Breast epithelium (tissue), 4 donors: ENCODE measurements at regions not wholly inside any gene's neighbourhood (a gene's known extent, or its start where the extent isn't known, plus 50 kb on each side); places are given as distances from the start of the nearest gene placed in this dataset.

Experiments used
- DNase-seq, 2 donors: peaks; one replicate each; pipeline ENCODE4 v3.0.0-alpha.2; 2019; ENCODE audit warnings: low spot score in 2 of 2
- H3K27ac ChIP-seq, 2 donors: fragments of 200-600 bp; sonication (generic) in 1 of 2; one replicate each; pipeline ENCODE4 v1.5.1; 2016 to 2019; ENCODE audit warnings: mild to moderate bottlenecking in 1 of 2
- H3K27me3 ChIP-seq, 2 donors: fragments of 200-600 bp; sonication (generic) in 1 of 2; one replicate each; pipeline versions ENCODE4 v1.5.1 to v1.6.0; 2017 to 2019; ENCODE audit warnings: control low read depth in 1 of 2, mild to moderate bottlenecking in 1 of 2
- H3K36me3 ChIP-seq: fragments of 200-600 bp; one replicate; pipeline ENCODE4 v1.5.1; 2019
- H3K4me1 ChIP-seq, 2 donors: fragments of 200-600 bp; sonication (generic); one replicate each; pipeline ENCODE4 v1.5.1; 2016 to 2019; ENCODE audit warnings: control low read depth in 1 of 2
- H3K4me3 ChIP-seq, 3 donors: fragments of 200-600 bp; sonication (generic); 1 replicate in 2 of 3; 2 replicates in 1 of 3; pipeline ENCODE4 v1.5.1; 2016 to 2019; ENCODE audit warnings: mild to moderate bottlenecking in 3 of 3, moderate library complexity in 2 of 3
- H3K9me3 ChIP-seq, 2 donors: fragments of 200-600 bp; sonication (generic) in 1 of 2; one replicate each; pipeline ENCODE4 v1.5.1; 2016 to 2019; ENCODE audit warnings: control low read depth in 1 of 2
- CTCF ChIP-seq, 3 donors: fragments of 450-650 bp; IDR thresholded peaks; one replicate each; pipeline ENCODE4 v1.5.1; 2016 to 2017; ENCODE audit warnings: antibody characterized with exemption in 3 of 3, mild to moderate bottlenecking in 3 of 3, moderate library complexity in 3 of 3
- POLR2A ChIP-seq: fragments of 450-650 bp; IDR thresholded peaks from one replicate; pipeline ENCODE4 v1.6.1; 2016; ENCODE audit warnings: antibody characterized with exemption, mild to moderate bottlenecking, moderate library complexity
- POLR2AphosphoS5 ChIP-seq, 3 donors: sonication (generic); formaldehyde crosslinking; IDR thresholded peaks; one replicate each; pipeline ENCODE4 v1.6.1; 2017; ENCODE audit warnings: antibody characterized with exemption in 3 of 3
- intact Hi-C: fragments of 100-400 bp; cut with DNase I; formaldehyde crosslinking; loops from one replicate; pipeline ENCODE4 v1.15.1; 2023; ENCODE audit warnings: low total_unique reads

- no peak for TF ChIP-seq CTCF (IDR thresholded peaks at IDR 0.05)
- TF ChIP-seq POLR2AphosphoS5 (IDR thresholded peaks at IDR 0.05): no peak
- TF ChIP-seq POLR2A: no peak
- Histone ChIP-seq H3K9me3 (no peaks in the 10 kb centered on the region), H3K27me3 (no peaks in the 10 kb centered on the region), H3K4me1 (no peaks in the 10 kb centered on the region), H3K36me3 (no peaks in the 10 kb centered on the region), H3K27ac (no peak overlapping the region), H3K4me3 (no peak overlapping the region)
- intact Hi-C loops: no loop called here
- no peak for DNase-seq
Measured at GRCh38 chr9:113705306-113705927, 170.7 kb upstream of the ZNF618 start.

DNA sequence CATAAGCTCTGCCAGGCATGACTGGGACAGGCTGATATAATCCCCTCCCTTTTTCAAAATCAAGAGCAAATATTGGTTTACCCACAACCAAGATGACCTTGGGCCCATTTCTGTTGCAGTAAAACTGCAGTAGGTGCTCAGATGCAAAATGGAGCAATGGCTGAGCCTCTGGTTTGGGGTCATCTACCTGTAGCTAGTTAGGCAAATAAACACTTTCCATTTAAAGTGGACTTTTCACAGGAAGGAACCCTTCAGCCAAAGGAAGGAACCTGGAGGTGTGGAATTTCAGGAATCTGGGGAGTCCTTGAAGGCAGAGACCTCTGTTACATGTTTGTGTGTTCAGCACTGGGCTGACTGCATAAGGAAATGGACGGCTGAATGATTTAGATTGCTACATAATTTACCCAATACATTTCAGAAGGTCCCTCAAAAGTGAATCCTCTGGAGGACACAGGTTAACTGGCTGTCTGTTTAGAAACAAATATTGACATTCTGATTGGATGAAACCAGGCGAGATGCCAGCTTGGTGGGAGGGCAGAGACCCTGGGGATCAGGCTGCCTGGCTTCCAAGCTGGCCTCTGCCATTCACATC is 170.1 kb upstream of the ZNF618 start:
- Histone ChIP-seq H3K4me1 (no peaks in the 10 kb centered on the region), H3K27me3 (no peaks in the 10 kb centered on the region), H3K4me3 (no peak overlapping the region), H3K9me3 (no peaks in the 10 kb centered on the region), H3K27ac (no peak overlapping the region), H3K36me3 (no peaks in the 10 kb centered on the region)
- intact Hi-C loops: no loop called here
- TF ChIP-seq CTCF (IDR thresholded peaks at IDR 0.05): no peak
- no peak for TF ChIP-seq POLR2A
- TF ChIP-seq POLR2AphosphoS5 (IDR thresholded peaks at IDR 0.05): no peak
- no peak for DNase-seq

DNA sequence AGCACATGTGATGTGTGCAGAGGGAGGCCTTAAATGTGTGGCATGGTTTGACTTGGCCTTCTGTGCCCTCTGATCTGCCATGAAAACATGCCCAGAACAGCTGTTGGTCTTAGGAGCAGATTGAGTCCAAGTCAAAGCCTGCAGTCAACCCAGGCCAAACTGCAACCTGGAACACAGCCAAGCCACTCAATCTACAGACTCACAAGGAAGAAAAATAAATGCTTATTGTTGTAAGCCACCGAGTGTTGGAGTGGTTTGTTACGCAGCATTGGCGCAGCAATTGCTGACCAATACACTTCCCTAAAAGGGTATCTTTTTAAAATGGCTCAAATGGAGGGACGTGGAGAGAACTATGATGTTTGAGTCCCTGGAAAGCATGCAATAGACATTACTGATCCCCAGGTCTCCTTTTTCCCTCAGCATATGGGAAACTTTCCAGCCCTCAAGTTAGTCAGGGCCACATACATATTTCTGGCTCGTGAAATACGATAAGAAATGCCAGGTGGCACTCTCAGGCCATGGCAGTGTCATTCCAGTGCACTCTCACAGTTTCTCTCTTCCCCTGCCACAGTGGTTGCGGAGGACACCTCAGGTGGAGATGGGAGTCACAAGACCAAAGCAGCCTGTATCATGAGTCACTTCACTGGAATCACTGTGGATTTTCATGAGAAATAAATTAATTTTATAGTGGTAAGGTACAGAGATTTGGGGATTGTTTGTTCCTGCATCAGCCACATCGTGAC is 168.0 kb upstream of the ZNF618 start:
- Histone ChIP-seq H3K9me3 (no peaks in the 10 kb centered on the region), H3K27ac (no peak overlapping the region), H3K36me3 (no peaks in the 10 kb centered on the region), H3K27me3 (no peaks in the 10 kb centered on the region), H3K4me1 (no peaks in the 10 kb centered on the region), H3K4me3 (no peak overlapping the region)
- no peak for DNase-seq
- TF ChIP-seq POLR2AphosphoS5 (IDR thresholded peaks at IDR 0.05): no peak
- no peak for TF ChIP-seq CTCF (IDR thresholded peaks at IDR 0.05)
- no peak for TF ChIP-seq POLR2A
- intact Hi-C loops: no loop called here

GRCh38 chr9:113708821-113709713 is 167.0 kb upstream of the ZNF618 start:
- H3K4me3 ChIP-seq: no peak overlapping the region
- H3K27ac ChIP-seq: no peak overlapping the region
- TF ChIP-seq POLR2A: no peak
- no peak for TF ChIP-seq POLR2AphosphoS5 (IDR thresholded peaks at IDR 0.05)
- no peak for TF ChIP-seq CTCF (IDR thresholded peaks at IDR 0.05)
- H3K36me3 ChIP-seq: no peaks in the 10 kb centered on the region
- intact Hi-C loops: no loop called here
- no peaks in the 10 kb centered on the region for H3K4me1 ChIP-seq
- no peaks in the 10 kb centered on the region for H3K27me3 ChIP-seq
- no peaks in the 10 kb centered on the region for H3K9me3 ChIP-seq
- DNase-seq: no peak
